HG03039 (cell line): ENCODE measurements at regions not wholly inside any gene's neighbourhood (a gene's known extent, or its start where the extent isn't known, plus 50 kb on each side); places are given as distances from the start of the nearest gene placed in this dataset.
A peak's percentile ranks its signal among the peaks of the same experiment; 100 is the strongest.

Experiments used
- ATAC-seq: cut with Tn5 transposase; IDR thresholded peaks from one replicate; pipeline ENCODE4 v1.9.1; 2021; ENCODE audit warnings: mild to moderate bottlenecking, moderate library complexity; ENCODE audit not compliant: unreplicated experiment

- no peak for ATAC-seq
Measured at GRCh38 chrX:134172588-134173259, 64.3 kb upstream of the CCDC160 start.

- ATAC-seq, result no peak
Measured at GRCh38 chrX:134173541-134174272, 63.3 kb upstream of the CCDC160 start.

GRCh38 chrX:134174273-134174660 is 62.7 kb upstream of the CCDC160 start:
- no peak for ATAC-seq

- ATAC-seq, result no peak
Measured at GRCh38 chrX:134174859-134175258, 62.1 kb upstream of the CCDC160 start.

- no peak for ATAC-seq
Measured at GRCh38 chrX:134177527-134177926, 59.5 kb upstream of the CCDC160 start.

- no peak for ATAC-seq
Measured at GRCh38 chrX:134180601-134181274, 56.2 kb upstream of the CCDC160 start.

- no peak for ATAC-seq
Measured at GRCh38 chrX:134181275-134181660, 55.7 kb upstream of the CCDC160 start.

- no peak for ATAC-seq
Measured at GRCh38 chrX:134183665-134184064, 53.3 kb upstream of the CCDC160 start.

GRCh38 chrX:134184936-134185335 is 52.0 kb upstream of the CCDC160 start:
- no peak for ATAC-seq

GRCh38 chrX:134186362-134187121 is 50.4 kb upstream of the CCDC160 start:
- ATAC-seq, result peak; percentile 74
